Gastrocnemius medialis (tissue), 4 donors: ENCODE measurements at regions not wholly inside any gene's neighbourhood (a gene's known extent, or its start where the extent isn't known, plus 50 kb on each side); places are given as distances from the start of the nearest gene placed in this dataset.
"Not testable (repeated sequence)": the region's sequence is repeated elsewhere in the genome, so short reads cannot be mapped to it uniquely, and the experiment has no call there.

Experiments used
- ATAC-seq, 2 donors: fragments of 150-250 bp; one replicate each; pipeline ENCODE4 v1.9.1; 2016
- DNase-seq, 2 donors: peaks; one replicate each; pipeline ENCODE4 v3.0.0-alpha.2; 2019
- H3K27ac ChIP-seq, 4 donors: fragments of 200-600 bp; sonication (generic); 1 replicate in 1 of 4; 2 replicates in 3 of 4; pipeline ENCODE4 v1.5.1; 2016 to 2018; ENCODE audit warnings: mild to moderate bottlenecking in 2 of 4, moderate library complexity in 1 of 4
- H3K27me3 ChIP-seq, 3 donors: fragments of 200-600 bp; sonication (generic) in 2 of 3; 1 replicate in 1 of 3; 2 replicates in 2 of 3; pipeline versions ENCODE4 v1.5.1 to v1.6.0; 2016 to 2019; ENCODE audit warnings: mild to moderate bottlenecking in 1 of 3, moderate library complexity in 1 of 3
- H3K36me3 ChIP-seq, 2 donors: fragments of 200-600 bp; sonication (generic) in 1 of 2; one replicate each; pipeline ENCODE4 v1.5.1; 2017 to 2018
- H3K4me1 ChIP-seq, 2 donors: fragments of 200-600 bp; sonication (generic) in 1 of 2; one replicate each; pipeline ENCODE4 v1.5.1; 2016 to 2017; ENCODE audit warnings: mild to moderate bottlenecking in 2 of 2
- H3K4me3 ChIP-seq, 4 donors: fragments of 200-600 bp; sonication (generic) in 3 of 4; 1 replicate in 1 of 4; 2 replicates in 3 of 4; pipeline ENCODE4 v1.5.1; 2016 to 2019; ENCODE audit warnings: mild to moderate bottlenecking in 2 of 4
- H3K9me3 ChIP-seq, 3 donors: fragments of 200-600 bp; sonication (generic) in 2 of 3; 1 replicate in 1 of 3; 2 replicates in 2 of 3; pipeline ENCODE4 v1.5.1; 2016 to 2019
- POLR2A ChIP-seq, 2 donors: fragments of 450-650 bp; IDR thresholded peaks; one replicate each; pipeline ENCODE4 v1.6.1; 2017; ENCODE audit warnings: antibody characterized with exemption in 2 of 2, mild to moderate bottlenecking in 2 of 2, moderate library complexity in 2 of 2
- in situ Hi-C, 4 donors: fragments of 200-750 bp; cut with MboI; loops; one replicate each; pipeline versions ENCODE4 v1.15.0 to v1.8.0; 2017; ENCODE audit warnings: low sequenced_read_pairs in 4 of 4
- intact Hi-C: fragments of 100-400 bp; cut with DNase I; formaldehyde crosslinking; loops from one replicate; pipeline ENCODE4 v1.15.1; 2023; ENCODE audit warnings: low total_unique reads
- TF ChIP-seq, protein P1 (sequence below), 5 experiments: fragments of 450-650 bp in 3 of 5; fragments of 200-600 bp in 2 of 5; sonication (generic) in 2 of 5; IDR thresholded peaks in 4 of 5; conservative IDR thresholded peaks in 1 of 5; 1 replicate in 4 of 5; 2 replicates in 1 of 5; pipeline ENCODE4 v1.5.1; 2016 to 2019; ENCODE audit warnings: antibody characterized with exemption in 5 of 5, mild to moderate bottlenecking in 3 of 5, moderate library complexity in 3 of 5

DNA sequence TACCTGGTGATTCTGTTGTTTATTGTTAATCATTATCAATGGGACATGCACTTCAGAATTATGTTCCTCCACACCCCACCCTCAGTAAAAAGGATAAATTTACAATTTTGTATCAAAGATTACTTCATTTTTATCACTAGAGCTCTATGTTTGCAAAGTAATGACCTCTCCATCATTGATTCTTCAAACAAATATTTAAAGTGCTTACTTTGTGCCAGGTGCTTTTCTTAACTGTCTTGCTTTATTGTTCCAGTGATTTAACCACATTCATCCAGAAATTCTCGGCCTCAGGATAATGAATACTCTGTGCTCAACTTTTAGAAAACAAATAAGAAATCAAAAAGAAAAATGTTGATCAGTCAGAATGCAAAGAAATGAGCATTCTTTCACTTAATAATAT is 144.9 kb upstream of the FOXP2 start:
- in situ Hi-C loops: no loop called here
- TF ChIP-seq, protein P1, sequence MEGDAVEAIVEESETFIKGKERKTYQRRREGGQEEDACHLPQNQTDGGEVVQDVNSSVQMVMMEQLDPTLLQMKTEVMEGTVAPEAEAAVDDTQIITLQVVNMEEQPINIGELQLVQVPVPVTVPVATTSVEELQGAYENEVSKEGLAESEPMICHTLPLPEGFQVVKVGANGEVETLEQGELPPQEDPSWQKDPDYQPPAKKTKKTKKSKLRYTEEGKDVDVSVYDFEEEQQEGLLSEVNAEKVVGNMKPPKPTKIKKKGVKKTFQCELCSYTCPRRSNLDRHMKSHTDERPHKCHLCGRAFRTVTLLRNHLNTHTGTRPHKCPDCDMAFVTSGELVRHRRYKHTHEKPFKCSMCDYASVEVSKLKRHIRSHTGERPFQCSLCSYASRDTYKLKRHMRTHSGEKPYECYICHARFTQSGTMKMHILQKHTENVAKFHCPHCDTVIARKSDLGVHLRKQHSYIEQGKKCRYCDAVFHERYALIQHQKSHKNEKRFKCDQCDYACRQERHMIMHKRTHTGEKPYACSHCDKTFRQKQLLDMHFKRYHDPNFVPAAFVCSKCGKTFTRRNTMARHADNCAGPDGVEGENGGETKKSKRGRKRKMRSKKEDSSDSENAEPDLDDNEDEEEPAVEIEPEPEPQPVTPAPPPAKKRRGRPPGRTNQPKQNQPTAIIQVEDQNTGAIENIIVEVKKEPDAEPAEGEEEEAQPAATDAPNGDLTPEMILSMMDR (IDR thresholded peaks at IDR 0.05 in 4 of 5, conservative IDR thresholded peaks at IDR 0.05 in 1 of 5): no peak
- TF ChIP-seq POLR2A (IDR thresholded peaks at IDR 0.05): no peak

DNA sequence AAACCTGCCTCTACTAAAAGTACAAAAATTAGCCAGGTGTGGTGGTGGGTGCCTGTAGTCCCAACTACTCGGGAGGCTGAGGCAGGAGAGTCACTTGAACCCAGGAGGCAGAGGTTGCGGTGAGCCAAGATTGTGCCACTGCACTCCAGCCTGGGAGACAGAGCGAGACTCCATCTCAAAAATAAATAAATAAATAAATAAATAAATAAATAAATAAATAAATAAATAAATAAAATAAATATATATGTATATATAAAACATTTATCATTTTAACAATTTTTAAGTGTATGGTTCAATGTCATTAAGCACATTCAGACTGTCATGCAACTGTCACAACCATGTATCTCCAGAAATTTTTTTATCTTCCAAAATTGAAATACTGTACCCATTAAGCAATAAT is 147.1 kb upstream of the FOXP2 start:
- ATAC-seq, H3K27me3 ChIP-seq, H3K9me3 ChIP-seq, H3K27ac ChIP-seq, DNase-seq, H3K36me3 ChIP-seq, H3K4me3 ChIP-seq, in situ Hi-C loops: not testable (repeated sequence)
- peaks cover 7 to 11% of the 10 kb centered on the region in 2 donors for H3K4me1 ChIP-seq
- intact Hi-C loops: loop anchor here (5.0 kb wide), 1 partner anchor 50 kb away; no protein-coding TSS in a partner anchor

More for the DNA sequence above, 144.9 kb upstream of the FOXP2 start:
- no peaks in the 10 kb centered on the region for H3K9me3 ChIP-seq
- no peak overlapping the region for H3K27ac ChIP-seq
- intact Hi-C loops: loop anchor here (5.0 kb wide), 1 partner anchor 52 kb away; no protein-coding TSS in a partner anchor
- no peak for DNase-seq
- H3K36me3 ChIP-seq: no peaks in the 10 kb centered on the region
- ATAC-seq: no peak
- no peaks in the 10 kb centered on the region for H3K27me3 ChIP-seq
- no peak overlapping the region for H3K4me3 ChIP-seq
- H3K4me1 ChIP-seq: peaks cover 3 to 7% of the 10 kb centered on the region in 2 donors

DNA sequence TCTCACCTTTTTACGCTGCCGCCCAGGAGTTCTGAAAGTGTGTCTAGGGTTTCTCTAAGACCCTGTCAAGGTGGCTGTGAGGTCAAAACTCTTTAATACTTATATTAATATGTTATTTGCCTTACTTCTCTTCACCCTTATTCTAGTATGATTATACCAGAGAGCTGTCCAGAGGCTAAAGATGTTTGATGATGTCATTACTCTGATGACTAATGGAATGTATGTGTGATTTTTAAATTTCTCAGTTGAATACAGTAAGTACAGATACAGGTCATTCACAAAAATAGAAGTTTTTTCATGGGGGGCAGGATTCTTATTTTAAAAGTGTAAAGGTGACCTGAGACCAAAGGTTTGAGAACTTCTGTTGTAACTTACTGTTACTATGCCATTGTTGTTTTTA is 150.6 kb upstream of the FOXP2 start:
- Histone ChIP-seq H3K27me3 (no peaks in the 10 kb centered on the region), H3K27ac (no peak overlapping the region), H3K4me1 (peaks cover 4 to 5% of the 10 kb centered on the region in 2 donors), H3K9me3 (no peaks in the 10 kb centered on the region), H3K36me3 (no peaks in the 10 kb centered on the region), H3K4me3 (no peak overlapping the region)
- no peak for TF ChIP-seq POLR2A (IDR thresholded peaks at IDR 0.05)
- TF ChIP-seq, protein P1 (IDR thresholded peaks at IDR 0.05 in 4 of 5, conservative IDR thresholded peaks at IDR 0.05 in 1 of 5): no peak
- in situ Hi-C loops: no loop called here
- no peak for ATAC-seq
- no peak for DNase-seq
- intact Hi-C loops: no loop called here

GRCh38 chr7:114263219-114263618 is 151.4 kb upstream of the FOXP2 start:
- ATAC-seq (no peak), DNase-seq (no peak)
- TF ChIP-seq, protein P1 (IDR thresholded peaks at IDR 0.05 in 4 of 5, conservative IDR thresholded peaks at IDR 0.05 in 1 of 5): no peak
- no peak for TF ChIP-seq POLR2A (IDR thresholded peaks at IDR 0.05)
- Histone ChIP-seq H3K9me3 (no peaks in the 10 kb centered on the region), H3K4me3 (no peak overlapping the region), H3K36me3 (no peaks in the 10 kb centered on the region), H3K27me3 (no peaks in the 10 kb centered on the region), H3K27ac (no peak overlapping the region), H3K4me1 (peaks cover 4 to 5% of the 10 kb centered on the region in 2 donors)
- intact Hi-C loops: no loop called here
- in situ Hi-C loops: no loop called here

GRCh38 chr7:114255404-114255841 is 159.2 kb upstream of the FOXP2 start:
- Histone ChIP-seq H3K4me1 (no peaks in the 10 kb centered on the region), H3K9me3 (no peaks in the 10 kb centered on the region), H3K36me3 (no peaks in the 10 kb centered on the region), H3K4me3 (no peak overlapping the region), H3K27ac (no peak overlapping the region), H3K27me3 (no peaks in the 10 kb centered on the region)
- no peak for DNase-seq
- ATAC-seq: no peak
- in situ Hi-C loops: no loop called here
- intact Hi-C loops: no loop called here
- no peak for TF ChIP-seq POLR2A (IDR thresholded peaks at IDR 0.05)
- TF ChIP-seq, protein P1 (IDR thresholded peaks at IDR 0.05 in 4 of 5, conservative IDR thresholded peaks at IDR 0.05 in 1 of 5): no peak
